ENCODE measurements at regions not wholly inside any gene's neighbourhood (a gene's known extent, or its start where the extent isn't known, plus 50 kb on each side); places are given as distances from the start of the nearest gene placed in this dataset.

DNA sequence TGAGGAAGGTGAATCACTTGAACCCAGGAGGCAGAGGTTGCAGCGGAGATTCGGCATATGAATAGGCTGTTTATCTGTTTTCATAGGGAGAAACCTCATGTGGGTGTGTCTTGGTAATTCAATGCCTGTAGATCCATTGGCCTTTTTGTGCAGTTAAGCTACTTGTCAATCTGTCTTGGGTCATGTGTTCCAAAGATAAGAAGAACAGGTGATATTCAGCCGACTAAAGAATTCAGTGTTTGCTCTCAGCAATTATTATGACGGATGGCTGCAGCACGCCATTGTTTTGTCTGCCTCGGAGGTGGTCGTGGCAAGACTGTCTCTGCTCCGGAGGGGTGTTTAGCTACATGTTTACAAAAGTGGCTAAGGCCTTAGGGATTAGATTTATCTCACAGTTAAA lies 573.0 kb upstream of the PCDH9 start:
- DNase-seq (ENCODE audit: low spot score) = no peak

DNA sequence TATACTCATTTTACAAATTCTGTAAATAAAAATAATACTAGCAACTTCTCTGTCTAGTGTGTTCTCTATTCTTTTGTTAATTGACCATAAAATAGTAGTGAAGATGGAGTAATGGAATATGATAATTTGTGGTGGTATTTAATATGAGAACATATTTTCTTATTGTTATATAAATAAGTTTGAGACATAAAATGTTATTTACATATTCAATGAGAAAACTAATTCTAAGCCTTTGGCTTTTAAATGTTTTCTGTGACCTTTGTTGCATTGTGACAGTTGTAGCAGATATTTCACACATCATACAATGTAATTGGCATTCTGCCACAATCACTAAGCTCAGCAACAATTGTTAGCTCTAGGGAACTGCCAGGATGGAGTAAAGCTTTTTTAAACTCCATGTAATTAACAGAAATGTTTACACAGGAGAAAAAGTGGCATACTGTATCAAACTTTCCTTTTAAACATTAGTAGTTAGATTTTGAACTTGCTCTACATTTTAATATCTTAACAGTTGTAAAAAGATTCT lies 562.1 kb upstream of the PCDH9 start:
- DNase-seq (ENCODE audit: low spot score) = no peak

- no peak for DNase-seq (ENCODE audit: low spot score)
Observed at GRCh38 chr13:67791047-67791446, 560.9 kb upstream of the PCDH9 start.

DNA sequence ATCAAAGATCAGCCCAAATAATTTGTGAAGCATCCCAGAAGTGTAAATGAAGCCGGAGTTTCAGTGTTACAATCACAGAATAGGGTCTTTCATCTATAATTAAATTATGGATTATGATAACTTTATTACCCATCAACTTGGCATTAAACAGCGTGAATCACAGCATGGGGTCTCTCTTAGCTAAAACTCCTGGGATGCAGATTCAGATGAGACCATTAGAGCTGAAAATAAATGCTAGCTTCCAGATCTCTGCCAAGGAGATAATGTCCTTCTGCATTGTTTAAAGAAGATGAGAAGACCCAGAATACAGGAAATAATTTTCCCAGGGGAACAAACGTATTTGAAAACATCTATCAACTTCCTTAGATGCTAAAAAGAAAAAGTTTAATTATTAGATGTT lies 546.0 kb upstream of the PCDH9 start:
- no peak for DNase-seq (ENCODE audit: low spot score)

GRCh38 chr13:67775359-67775758 lies 545.2 kb upstream of the PCDH9 start:
- no peak for DNase-seq (ENCODE audit: low spot score)

GRCh38 chr13:67772807-67773453 lies 542.8 kb upstream of the PCDH9 start:
- no peak for DNase-seq (ENCODE audit: low spot score)

- DNase-seq (ENCODE audit: low spot score) = no peak
Observed at GRCh38 chr13:67771106-67771505, 541.0 kb upstream of the PCDH9 start.

DNA sequence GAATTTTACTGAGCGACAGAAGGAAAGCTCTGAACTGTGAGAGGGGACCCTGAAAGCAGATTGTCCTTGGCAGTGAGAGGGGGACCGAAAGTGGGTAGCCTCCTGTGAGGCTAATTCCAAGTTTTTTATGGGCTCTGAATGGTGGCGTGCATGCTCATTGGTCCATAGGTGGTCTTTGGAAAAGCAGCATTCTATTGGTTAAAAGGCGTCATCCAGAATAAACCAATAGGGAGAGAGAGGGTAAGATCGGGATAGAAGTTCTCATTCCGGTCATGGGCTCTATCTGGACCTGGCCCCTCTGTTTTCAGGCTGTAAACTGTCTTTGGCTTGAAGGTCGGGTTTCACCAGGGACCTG lies 539.8 kb upstream of the PCDH9 start:
- DNase-seq (ENCODE audit: low spot score) = no peak

GRCh38 chr13:67769063-67769986 lies 539.2 kb upstream of the PCDH9 start:
- no peak for DNase-seq (ENCODE audit: low spot score)

DNA sequence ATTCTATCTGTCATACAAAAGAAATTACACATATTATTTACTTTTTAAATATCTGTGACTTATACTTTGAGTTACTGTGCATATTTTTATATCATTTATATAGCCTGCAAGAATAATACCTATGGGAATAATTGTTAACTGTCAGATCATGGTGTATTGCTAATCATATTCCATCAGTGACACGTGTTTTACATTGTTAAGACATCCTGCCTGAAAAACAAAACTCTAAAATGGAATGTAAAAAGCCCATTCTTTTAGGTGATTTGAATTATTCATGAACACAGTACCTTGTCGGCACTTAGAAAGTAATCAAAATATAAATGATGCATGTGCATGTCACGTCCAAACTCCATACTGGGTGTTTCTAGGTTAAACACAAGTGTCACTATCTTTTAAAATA lies 533.8 kb upstream of the PCDH9 start:
- no peak for DNase-seq (ENCODE audit: low spot score)

DNA sequence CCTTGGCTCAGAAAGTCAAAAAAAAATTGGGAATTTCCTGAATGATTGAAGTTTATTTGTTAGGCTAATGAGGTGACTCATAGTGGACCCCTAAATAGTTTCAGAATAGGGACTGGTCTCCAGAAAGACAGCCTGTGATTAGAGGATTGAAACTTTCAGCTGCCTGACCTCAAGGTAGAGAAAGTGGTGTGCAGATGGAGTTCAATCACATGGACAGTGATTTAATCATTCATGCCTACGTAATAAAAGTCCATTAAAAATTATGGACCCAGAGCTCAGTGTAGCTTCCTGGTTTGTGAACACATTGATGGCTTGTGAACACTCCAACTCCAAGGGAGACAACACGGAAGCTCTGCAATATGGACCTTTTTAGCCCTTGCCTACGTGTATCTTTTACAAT lies 533.2 kb upstream of the PCDH9 start:
- DNase-seq (ENCODE audit: low spot score) = no peak

- DNase-seq (ENCODE audit: low spot score) = no peak
Observed at GRCh38 chr13:67758975-67759374, 528.8 kb upstream of the PCDH9 start.

GRCh38 chr13:67754012-67754411 lies 523.9 kb upstream of the PCDH9 start:
- DNase-seq (ENCODE audit: low spot score) = no peak

DNA sequence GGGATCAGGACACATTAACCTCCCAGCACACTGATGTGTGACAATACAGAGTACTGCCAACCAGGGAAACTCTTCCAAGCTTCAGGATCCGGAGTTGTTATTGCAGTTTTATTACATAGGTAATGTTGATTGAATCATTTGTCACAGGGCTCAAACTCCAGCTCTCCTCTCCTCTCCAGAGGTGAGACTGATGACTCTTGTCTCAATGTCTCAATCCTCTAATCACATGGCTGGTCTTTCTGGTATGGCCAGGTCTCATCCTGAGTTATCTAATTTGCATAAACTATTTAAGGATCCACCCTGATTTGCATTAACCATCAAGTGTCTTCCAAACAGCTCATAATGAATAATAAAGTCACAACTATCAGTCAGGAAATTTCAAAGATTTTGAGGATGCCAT lies 522.6 kb upstream of the PCDH9 start:
- DNase-seq (ENCODE audit: low spot score) = no peak

GRCh38 chr13:67742478-67742877 lies 512.3 kb upstream of the PCDH9 start:
- no peak for DNase-seq (ENCODE audit: low spot score)

- no peak for DNase-seq (ENCODE audit: low spot score)
Observed at GRCh38 chr13:67740871-67741535, 510.9 kb upstream of the PCDH9 start.

DNA sequence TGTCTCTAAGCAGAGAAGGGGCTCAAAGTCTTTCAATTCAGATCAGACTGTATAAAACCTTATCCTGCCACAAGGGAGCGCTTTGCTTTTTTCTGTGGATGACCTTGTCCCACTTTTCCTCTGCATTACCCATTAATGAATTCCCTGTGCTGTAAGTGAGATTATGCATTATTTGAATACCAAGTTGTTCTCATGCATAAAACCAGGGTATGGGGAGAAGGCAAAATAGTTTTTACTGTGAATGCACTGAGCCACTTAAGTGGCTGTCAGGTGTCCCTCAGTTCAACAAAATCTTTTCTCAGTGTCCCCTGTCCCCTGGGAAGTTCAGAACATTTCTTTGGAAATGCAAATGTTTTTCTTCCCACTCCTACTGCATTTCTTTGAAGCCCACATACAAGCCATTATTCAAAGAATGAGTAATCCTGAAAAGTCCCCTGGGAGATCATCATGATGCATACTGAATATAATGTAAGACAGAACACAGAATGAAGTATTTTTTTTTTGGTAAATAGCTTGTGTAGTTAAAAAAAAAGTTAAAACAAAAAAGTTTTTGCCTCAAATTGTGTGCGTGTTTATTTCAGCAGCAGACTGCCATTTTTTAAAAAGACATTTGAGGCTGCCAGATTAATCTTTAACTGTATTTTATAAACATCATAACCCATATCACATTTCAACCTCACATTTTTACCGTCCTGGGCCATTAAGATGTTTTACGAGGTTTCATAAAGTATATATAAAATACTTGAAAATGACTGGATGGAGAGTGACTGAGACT lies 506.7 kb upstream of the PCDH9 start:
- peak; percentile 33 for DNase-seq (ENCODE audit: low spot score)

DNA sequence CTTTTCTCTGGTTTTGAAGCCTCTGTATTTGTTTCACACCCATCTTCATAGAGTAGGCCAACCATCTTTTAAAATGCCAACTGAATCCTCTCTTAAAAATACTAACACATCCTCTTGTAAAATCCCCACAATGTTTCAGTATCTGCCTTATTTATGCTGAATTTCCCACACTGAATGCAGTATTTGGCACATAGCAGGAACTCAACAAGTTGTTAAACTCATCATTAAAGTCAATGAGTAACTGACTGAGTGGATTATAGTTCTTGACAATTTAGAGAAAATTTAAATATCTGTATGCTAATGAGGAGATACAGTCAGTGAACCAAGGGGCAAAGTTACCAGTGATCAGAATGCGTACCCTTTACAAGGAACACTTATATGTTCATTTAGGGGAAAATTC lies 505.5 kb upstream of the PCDH9 start:
- DNase-seq (ENCODE audit: low spot score) = no peak

GRCh38 chr13:67726979-67727378 lies 496.8 kb upstream of the PCDH9 start:
- no peak for DNase-seq (ENCODE audit: low spot score)

DNA sequence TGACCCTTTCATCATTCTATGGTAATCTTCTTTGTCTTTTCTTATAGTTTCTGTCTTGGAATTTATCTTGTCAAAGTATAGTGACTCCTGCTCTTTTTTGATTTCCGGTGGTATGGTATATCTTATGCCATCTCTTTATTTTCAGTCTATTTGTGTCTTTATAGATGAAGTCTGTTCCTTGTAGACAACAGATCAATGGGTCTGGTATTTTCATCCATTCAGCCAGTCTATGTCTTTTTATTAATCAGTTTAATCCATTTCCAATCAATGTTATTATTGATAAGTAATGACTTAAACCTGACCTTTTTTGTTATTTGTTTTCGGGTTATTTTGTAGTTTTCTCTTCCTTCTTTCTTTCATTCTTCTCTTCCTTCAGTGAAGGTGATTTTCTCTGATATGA lies 495.9 kb upstream of the PCDH9 start:
- no peak for DNase-seq (ENCODE audit: low spot score)

GRCh38 chr13:67713571-67713970 lies 483.4 kb upstream of the PCDH9 start:
- no peak for DNase-seq (ENCODE audit: low spot score)

- no peak for DNase-seq (ENCODE audit: low spot score)
Observed at GRCh38 chr13:67696775-67697174, 466.6 kb upstream of the PCDH9 start.
